IPS DF 6.9 (cell line): ENCODE measurements at regions not wholly inside any gene's neighbourhood (a gene's known extent, or its start where the extent isn't known, plus 50 kb on each side); places are given as distances from the start of the nearest gene placed in this dataset.

ENCODE experiments used
- DNase-seq: peaks from one replicate; pipeline ENCODE4 v3.0.0-alpha.2; 2013; ENCODE audit warnings: low read depth, low spot score
- H3K27ac ChIP-seq: one replicate; pipeline ENCODE4 v1.5.1; 2013; ENCODE audit warnings: low read length, control low read depth
- H3K27me3 ChIP-seq: 2 replicates; pipeline ENCODE4 v1.6.1; 2013; ENCODE audit warnings: mild to moderate bottlenecking, low read length; ENCODE audit not compliant: control insufficient read depth, insufficient read depth
- H3K36me3 ChIP-seq: 2 replicates; pipeline ENCODE4 v1.6.1; 2013; ENCODE audit warnings: low read length; ENCODE audit not compliant: control insufficient read depth, insufficient read depth
- H3K4me1 ChIP-seq: 2 replicates; pipeline ENCODE4 v1.6.1; 2013; ENCODE audit warnings: low read length; ENCODE audit not compliant: control insufficient read depth, insufficient read depth
- H3K4me3 ChIP-seq: 2 replicates; pipeline ENCODE4 v1.5.1; 2013; ENCODE audit warnings: mild to moderate bottlenecking, low read length
- H3K9me3 ChIP-seq: 2 replicates; pipeline ENCODE4 v1.6.1; 2013; ENCODE audit warnings: low read length, inconsistent platforms; ENCODE audit not compliant: control insufficient read depth, insufficient read depth
- WGBS: extraction: QIAGEN DNeasy Blood & Tissue Kit; methylation state at CpG from one replicate; pipeline ENCODE4 v1.1.7; 2013; ENCODE audit warnings: mixed read lengths, missing lambda C conversion rate; ENCODE audit not compliant: insufficient read length, insufficient coverage; 5-methylcytosine and 5-hydroxymethylcytosine counted together

DNA sequence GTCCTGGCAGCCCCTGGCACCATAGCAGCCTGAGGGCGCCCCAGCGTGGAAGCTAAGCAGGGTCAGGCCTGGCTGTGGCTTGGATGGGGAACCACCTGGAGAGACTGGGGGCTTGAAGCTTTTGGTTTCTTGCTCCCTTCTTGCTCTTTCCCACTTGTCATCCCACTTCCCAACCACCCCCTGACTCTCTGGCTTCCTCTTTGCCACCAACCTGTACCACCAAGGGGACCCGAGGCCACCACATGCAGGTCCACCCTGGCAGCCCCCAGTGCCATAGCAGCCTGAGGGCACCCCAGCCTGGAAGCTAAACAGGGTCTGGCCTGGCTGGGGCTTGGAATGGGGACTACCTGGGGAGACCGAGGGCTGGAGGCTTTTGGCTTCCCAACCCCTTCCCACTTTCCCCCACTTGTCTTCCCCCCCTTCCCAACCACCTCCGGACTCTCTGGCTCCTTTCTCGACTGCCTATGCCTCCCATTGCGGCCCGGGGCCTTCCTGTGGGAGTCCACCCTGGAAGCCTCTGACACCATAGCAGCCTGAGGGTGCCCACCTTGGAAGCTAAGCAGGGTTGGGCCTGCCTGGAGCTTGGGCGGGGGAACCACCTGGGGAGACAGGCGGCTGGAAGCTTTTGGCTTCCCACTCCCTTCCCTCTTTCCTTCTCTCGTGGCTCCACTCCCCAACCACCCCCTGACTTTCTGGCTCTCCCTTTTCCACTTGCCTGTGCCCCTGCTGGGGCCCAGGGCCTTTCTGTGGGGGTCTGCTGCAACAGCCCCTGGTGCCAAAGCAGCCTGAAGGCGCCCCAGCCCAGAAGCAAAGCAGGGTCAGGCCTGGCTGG, 2294.4 kb downstream of the TP53TG3F start:
- peaks cover 16% of the 10 kb centered on the region for H3K9me3 ChIP-seq
- no peak overlapping the region for H3K4me3 ChIP-seq
- no peaks in the 10 kb centered on the region; the same call in 1 of the 2 replicates for H3K36me3 ChIP-seq
- no peaks in the 10 kb centered on the region for H3K27me3 ChIP-seq
- H3K4me1 ChIP-seq, result no peaks in the 10 kb centered on the region
- H3K27ac ChIP-seq, result no peak overlapping the region
- no CpG with 5 or more reads among the region's 12 CpGs for WGBS
- DNase-seq, result no peak

DNA sequence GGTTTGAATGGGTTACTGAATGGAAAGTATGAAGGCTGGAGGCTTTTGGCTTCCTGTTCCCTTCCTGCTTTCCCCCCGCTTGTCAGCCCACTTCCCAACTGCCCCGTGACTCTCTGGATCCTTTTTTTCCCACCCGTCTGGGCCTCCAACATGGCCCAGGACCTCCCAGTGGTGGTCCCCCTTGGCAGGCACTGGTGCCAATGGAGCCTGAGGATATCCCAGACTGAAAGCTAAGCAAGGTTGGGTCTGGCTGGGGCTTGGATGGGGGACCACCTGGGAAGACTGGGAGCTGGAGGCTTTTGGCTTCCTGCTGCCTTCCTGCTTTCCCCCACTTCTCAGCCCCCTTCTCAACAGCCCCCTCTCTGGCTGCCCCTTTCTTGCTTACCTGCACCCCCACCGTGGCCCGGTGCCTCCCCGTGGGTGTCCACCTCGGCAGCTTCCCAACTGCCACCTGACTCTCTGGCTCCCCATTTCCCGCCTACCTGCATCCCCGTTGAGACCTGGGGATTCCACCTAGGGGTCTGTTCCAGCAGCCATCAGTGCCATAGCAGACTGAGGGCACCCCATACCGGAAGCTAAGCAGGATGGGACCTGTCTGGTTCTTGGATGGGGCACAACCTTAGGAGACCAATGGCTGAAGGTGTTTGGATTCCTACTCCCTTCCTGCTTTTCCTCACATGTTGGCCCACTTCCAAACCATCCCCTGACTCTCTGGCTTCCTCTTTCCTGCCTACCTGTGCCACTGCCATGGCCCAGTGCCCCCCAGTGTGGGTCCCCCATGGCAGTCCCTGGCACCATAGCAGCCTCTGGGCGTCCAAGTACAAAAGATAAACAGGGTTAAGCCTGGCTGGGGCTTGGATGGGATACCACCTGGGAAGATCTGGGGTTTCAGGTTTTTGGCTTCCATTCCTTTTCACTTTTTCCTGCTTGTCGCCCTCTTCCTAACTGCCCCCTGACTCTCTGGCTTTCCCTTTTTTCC, 2295.3 kb downstream of the TP53TG3F start:
- WGBS, result no CpG with 5 or more reads among the region's 12 CpGs
- no peaks in the 10 kb centered on the region for H3K4me1 ChIP-seq
- no peak overlapping the region for H3K4me3 ChIP-seq
- no peak for DNase-seq
- H3K27ac ChIP-seq, result no peak overlapping the region
- H3K36me3 ChIP-seq, result no peaks in the 10 kb centered on the region; the same call in 1 of the 2 replicates
- peaks cover 13% of the 10 kb centered on the region for H3K9me3 ChIP-seq
- H3K27me3 ChIP-seq, result no peaks in the 10 kb centered on the region

DNA sequence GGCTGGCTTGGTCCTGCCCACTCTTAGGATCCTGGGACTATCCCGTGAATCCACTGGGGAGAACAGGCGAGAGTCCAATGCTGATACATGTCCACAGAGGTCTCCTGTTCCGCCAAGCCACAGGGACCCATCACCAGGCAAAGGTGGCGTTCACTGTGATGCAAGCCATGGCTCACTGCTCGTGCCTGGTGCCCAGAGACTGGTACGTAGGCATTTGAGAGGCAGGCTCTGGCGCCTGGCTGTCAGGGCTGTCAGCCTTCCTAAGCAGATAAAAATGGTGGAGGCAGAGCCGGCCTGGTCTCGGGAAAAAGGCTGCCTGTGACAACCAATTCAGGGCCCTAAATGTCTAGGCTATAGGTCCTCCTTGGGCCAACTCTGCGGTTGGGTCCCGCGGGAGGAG, 2329.0 kb downstream of the TP53TG3F start:
- Histone ChIP-seq H3K36me3 (no peaks in the 10 kb centered on the region), H3K9me3 (peaks cover 28% of the 10 kb centered on the region), H3K27ac (no peak overlapping the region), H3K4me1 (no peaks in the 10 kb centered on the region), H3K27me3 (no peaks in the 10 kb centered on the region), H3K4me3 (no peak overlapping the region)
- WGBS, result no CpG with 5 or more reads among the region's 12 CpGs
- no peak for DNase-seq

DNA sequence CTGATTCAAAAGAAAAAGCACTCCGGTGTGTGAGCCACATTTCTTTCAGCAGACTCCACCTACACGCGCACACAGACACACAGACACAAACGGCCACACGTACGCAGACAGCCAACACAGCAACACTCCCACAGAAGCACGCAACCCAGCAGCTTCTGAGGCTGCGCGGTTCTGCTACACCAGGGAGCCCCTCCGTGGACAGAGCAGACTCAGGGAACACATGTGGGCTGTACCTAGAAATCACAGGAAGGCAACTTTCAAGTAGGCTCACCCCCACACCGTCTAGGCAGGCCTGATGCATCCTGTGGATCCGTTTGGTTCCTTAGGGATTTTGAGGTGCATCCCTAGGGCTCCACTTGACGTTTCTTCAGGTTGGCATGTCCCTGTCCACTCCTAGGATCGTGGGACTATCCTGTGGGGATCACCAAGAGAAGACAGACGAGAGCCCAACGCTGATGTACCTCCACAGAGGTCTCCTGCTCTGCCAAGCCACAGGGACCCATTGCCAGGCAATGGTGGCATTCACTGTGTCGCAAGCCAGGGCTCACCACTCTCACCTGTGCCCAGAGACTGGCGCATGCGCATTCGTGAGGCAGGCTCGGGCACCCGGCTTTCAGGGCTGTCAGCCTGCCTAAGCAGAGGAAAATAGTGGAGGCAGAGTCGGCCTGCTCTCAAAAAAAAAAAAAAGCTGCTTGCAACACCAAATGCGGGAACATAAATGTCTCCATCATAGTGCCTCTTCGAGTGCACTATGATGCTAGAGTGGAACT, 2333.3 kb downstream of the TP53TG3F start:
- no peak overlapping the region for H3K4me3 ChIP-seq
- no peaks in the 10 kb centered on the region for H3K4me1 ChIP-seq
- WGBS, result no CpG with 5 or more reads among the region's 25 CpGs
- DNase-seq, result no peak
- H3K27ac ChIP-seq, result no peak overlapping the region
- H3K36me3 ChIP-seq, result no peaks in the 10 kb centered on the region
- H3K9me3 ChIP-seq, result peaks cover 34% of the 10 kb centered on the region
- H3K27me3 ChIP-seq, result no peaks in the 10 kb centered on the region

DNA sequence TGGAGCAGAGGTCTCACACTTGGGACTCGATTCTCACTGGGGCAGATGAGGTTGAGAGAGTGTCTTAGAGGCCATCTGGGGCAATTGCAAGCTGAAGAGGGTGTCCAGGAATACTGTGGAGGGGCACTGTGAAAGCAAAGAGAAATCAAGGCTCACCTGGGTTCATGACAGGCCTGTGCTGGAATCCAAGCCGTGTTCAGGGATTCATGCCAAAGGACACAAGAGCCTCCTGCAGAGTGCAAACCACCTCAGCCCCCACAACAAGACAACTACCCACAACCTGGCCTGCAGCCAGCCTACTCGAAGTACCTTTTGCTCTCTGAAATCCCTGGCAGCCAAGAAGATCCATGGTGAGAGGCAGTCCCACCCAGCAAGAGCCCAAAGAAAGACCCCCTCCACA, 2334.2 kb downstream of the TP53TG3F start:
- Histone ChIP-seq H3K27me3 (no peaks in the 10 kb centered on the region), H3K36me3 (no peaks in the 10 kb centered on the region), H3K4me3 (no peak overlapping the region), H3K9me3 (peaks cover 30% of the 10 kb centered on the region), H3K27ac (no peak overlapping the region), H3K4me1 (no peaks in the 10 kb centered on the region)
- no CpG with 5 or more reads among the region's 3 CpGs for WGBS
- no peak for DNase-seq

DNA sequence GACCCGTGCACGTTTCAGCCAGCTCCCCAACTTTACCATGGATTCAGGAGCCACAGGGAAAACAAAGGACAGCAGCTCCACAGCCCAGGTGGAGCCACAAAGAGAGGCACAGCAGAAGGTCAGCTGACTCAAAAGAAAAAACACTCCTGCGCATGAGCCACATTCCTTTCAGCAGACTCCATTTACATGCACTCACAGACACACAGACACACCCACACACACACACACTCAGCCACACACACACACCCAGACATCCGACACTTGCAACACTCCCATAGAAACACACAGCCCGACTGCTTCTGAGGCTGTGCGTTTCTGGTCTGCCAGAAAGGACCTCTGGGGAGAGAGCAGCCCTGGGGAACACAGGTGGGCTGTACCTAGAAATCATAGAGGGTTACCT, 2335.5 kb downstream of the TP53TG3F start:
- DNase-seq, result no peak
- WGBS, result no CpG with 5 or more reads among the region's 6 CpGs

DNA sequence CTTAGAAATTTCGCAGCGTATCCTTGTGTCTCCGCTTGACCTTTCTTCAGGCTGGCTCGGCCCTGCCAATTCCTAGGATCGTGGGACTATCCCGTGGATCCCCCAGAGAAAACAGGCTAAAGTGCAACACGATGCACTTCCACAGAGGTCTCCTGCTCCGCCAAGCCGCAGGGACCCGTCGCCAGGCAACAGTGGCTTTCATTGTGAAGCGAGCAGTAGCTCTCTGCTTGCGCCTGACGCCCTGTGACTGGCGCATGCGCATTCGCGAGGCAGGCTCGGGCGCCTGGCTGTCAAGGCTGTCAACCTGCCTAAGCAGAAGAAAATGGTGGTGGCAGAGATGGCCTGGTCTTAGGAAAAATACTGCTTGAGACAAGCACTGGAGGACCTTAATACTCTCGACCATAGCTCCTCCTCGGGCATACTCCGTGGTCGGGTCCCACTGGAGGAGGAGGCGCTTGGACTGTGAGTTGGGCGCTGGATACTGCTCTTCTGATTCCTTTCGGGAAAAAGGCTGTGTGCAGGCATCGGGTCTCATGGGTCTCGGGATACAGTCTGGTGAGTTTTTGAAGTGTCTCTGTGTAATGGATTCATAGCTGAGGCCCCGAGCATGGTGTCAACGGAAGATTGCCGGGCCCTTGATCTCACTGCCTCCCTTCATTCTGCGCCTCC, 2336.1 kb downstream of the TP53TG3F start:
- H3K36me3 ChIP-seq, result no peaks in the 10 kb centered on the region
- peaks cover 23% of the 10 kb centered on the region for H3K9me3 ChIP-seq
- no peak overlapping the region for H3K4me3 ChIP-seq
- H3K4me1 ChIP-seq, result no peaks in the 10 kb centered on the region
- no CpG with 5 or more reads among the region's 33 CpGs for WGBS
- H3K27ac ChIP-seq, result no peak overlapping the region
- no peaks in the 10 kb centered on the region for H3K27me3 ChIP-seq
- DNase-seq, result no peak

More for the DNA sequence above, 2335.5 kb downstream of the TP53TG3F start:
- H3K36me3 ChIP-seq, result no peaks in the 10 kb centered on the region
- H3K4me1 ChIP-seq, result no peaks in the 10 kb centered on the region
- H3K27me3 ChIP-seq, result no peaks in the 10 kb centered on the region
- no peak overlapping the region for H3K4me3 ChIP-seq
- H3K27ac ChIP-seq, result no peak overlapping the region
- H3K9me3 ChIP-seq, result peaks cover 26% of the 10 kb centered on the region

DNA sequence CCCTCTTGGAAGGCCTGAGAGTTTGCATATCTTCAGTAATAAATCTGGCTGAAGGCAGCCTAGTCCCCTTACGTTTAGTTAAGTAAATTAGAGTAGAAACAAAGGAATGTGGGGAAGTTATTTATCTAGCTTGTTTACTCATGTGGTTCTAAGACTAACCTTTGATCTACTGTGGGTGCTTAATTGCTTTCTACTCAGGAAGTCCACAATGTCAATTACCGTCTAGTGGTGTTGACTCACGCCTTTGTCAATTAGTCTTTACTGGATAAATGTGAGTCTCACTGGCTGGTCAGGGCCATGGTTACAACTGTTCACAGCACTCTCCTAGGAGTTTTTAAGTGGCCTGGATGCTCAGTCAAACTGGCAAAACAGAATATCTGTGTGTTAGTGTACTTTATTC, 2338.4 kb downstream of the TP53TG3F start:
- H3K27me3 ChIP-seq, result no peaks in the 10 kb centered on the region
- peaks cover 12% of the 10 kb centered on the region for H3K9me3 ChIP-seq
- no peaks in the 10 kb centered on the region for H3K4me1 ChIP-seq
- no peaks in the 10 kb centered on the region for H3K36me3 ChIP-seq
- no CpG with 5 or more reads among the region's 3 CpGs for WGBS
- DNase-seq, result no peak
- H3K27ac ChIP-seq, result no peak overlapping the region
- H3K4me3 ChIP-seq, result no peak overlapping the region

DNA sequence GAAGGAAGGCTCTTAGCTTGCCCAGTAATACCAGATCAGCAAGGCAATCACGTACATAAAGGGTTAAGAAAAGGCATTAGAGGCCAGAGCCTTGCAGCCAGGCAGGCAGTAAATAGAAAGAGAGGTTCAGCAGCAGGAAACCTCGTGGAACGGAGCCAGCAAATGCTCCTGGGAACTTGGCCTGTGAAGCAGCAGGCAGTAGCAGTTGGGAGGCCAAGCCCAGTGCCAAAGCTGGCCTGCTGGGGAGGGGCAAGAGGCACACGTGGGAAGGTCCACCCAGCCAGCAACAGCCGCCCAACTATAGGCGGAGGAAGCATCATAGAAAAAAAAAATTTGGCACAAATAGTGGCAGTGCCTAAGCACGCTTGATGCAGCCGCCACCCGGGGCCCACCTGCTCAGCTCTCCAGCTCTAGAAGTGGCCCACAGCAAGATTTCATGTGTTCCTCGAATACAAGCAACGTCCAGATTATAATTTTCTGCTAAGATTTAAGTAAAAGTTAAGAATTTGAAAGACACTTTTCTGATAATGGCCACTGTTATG, 2339.5 kb downstream of the TP53TG3F start:
- no peaks in the 10 kb centered on the region for H3K4me1 ChIP-seq
- H3K27ac ChIP-seq, result no peak overlapping the region
- DNase-seq, result no peak
- H3K9me3 ChIP-seq, result peaks cover 12% of the 10 kb centered on the region
- no peak overlapping the region for H3K4me3 ChIP-seq
- no peaks in the 10 kb centered on the region for H3K27me3 ChIP-seq
- no CpG with 5 or more reads among the region's 11 CpGs for WGBS
- H3K36me3 ChIP-seq, result no peaks in the 10 kb centered on the region
